SK-N-SH (cell line): ENCODE measurements at regions not wholly inside any gene's neighbourhood (a gene's known extent, or its start where the extent isn't known, plus 50 kb on each side); places are given as distances from the start of the nearest gene placed in this dataset.

Source experiments
- CTCF ChIA-PET: fragments of 300-600, 350-600 bp; formaldehyde crosslinking; extraction: SDS; loops from one replicate; lab custom pipeline; 2021; lab: Yijun Ruan, JAX
- POLR2A ChIA-PET: fragments of 350-600 bp; sonication (Branson Sonifier 250); formaldehyde crosslinking; extraction: SDS; loops from one replicate; lab custom pipeline; 2020; ENCODE audit warnings: antibody characterized with exemption, inconsistent platforms; lab: Yijun Ruan, JAX
- DNase-seq: peaks from one replicate; pipeline ENCODE4 v3.0.0; 2012
- H2AFZ ChIP-seq: fragments of 200-600 bp; sonication (generic); 2 replicates; pipeline ENCODE4 v1.8.1; 2016; ENCODE audit warnings: antibody characterized with exemption, mild to moderate bottlenecking, low read depth
- H3F3A ChIP-seq: fragments of 200-600 bp; sonication (generic); replicated peaks from 2 replicates; pipeline ENCODE3; 2016; ENCODE audit warnings: antibody characterized with exemption, mild to moderate bottlenecking; ENCODE audit not compliant: insufficient read depth
- H3K27ac ChIP-seq, 2 experiments: fragments of 200-500 bp in 1 of 2; fragments of 200-600 bp in 1 of 2; sonication (Bioruptor generic) in 1 of 2; sonication (generic), shearing (Covaris generic) in 1 of 2; 2 replicates each; pipeline versions ENCODE4 v1.5.1 to v1.6.1; 2014 to 2016; ENCODE audit warnings: low read depth in 2 of 2, inconsistent platforms in 1 of 2, low read length in 1 of 2, mild to moderate bottlenecking in 1 of 2, mixed read lengths in 1 of 2
- H3K27me3 ChIP-seq: fragments of 200-600 bp; sonication (generic), shearing (Covaris generic); 2 replicates; pipeline ENCODE4 v1.6.1; 2016; ENCODE audit warnings: mixed run types; ENCODE audit not compliant: insufficient read depth
- H3K36me3 ChIP-seq, 2 experiments: fragments of 200-500 bp in 1 of 2; fragments of 200-600 bp in 1 of 2; sonication (Bioruptor generic) in 1 of 2; sonication (generic) in 1 of 2; replicated peaks in 1 of 2; 2 replicates each; pipeline versions ENCODE3 to v1.5.1; 2014 to 2016; ENCODE audit warnings: low read length in 1 of 2, mild to moderate bottlenecking in 1 of 2; ENCODE audit not compliant: insufficient read depth in 2 of 2, control insufficient read depth in 1 of 2
- H3K4me1 ChIP-seq, 2 experiments: fragments of 200-500 bp in 1 of 2; fragments of 200-600 bp in 1 of 2; sonication (Bioruptor generic) in 1 of 2; sonication (generic), shearing (Covaris generic) in 1 of 2; 2 replicates each; pipeline versions ENCODE4 v1.5.1 to v1.6.1; 2014 to 2016; ENCODE audit warnings: low read depth in 1 of 2, low read length in 1 of 2, mixed run types in 1 of 2; ENCODE audit not compliant: insufficient read depth in 2 of 2, control insufficient read depth in 1 of 2
- H3K4me2 ChIP-seq: fragments of 200-600 bp; sonication (generic), shearing (Covaris generic); 2 replicates; pipeline ENCODE4 v1.6.1; 2017; ENCODE audit warnings: mixed run types
- H3K4me3 ChIP-seq, 2 experiments: fragments of 200-500 bp in 1 of 2; fragments of 200-600 bp in 1 of 2; sonication (Bioruptor generic) in 1 of 2; sonication (generic), shearing (Covaris generic) in 1 of 2; 2 replicates each; pipeline versions ENCODE4 v1.5.1 to v1.8.1; 2014 to 2016; ENCODE audit warnings: low read depth in 2 of 2, inconsistent platforms in 1 of 2, low read length in 1 of 2, mild to moderate bottlenecking in 1 of 2, mixed read lengths in 1 of 2, moderate library complexity in 1 of 2
- H3K79me2 ChIP-seq: fragments of 200-600 bp; sonication (generic); 2 replicates; pipeline ENCODE4 v1.8.1; 2017; ENCODE audit warnings: mild to moderate bottlenecking; ENCODE audit not compliant: insufficient read depth
- H3K9ac ChIP-seq: fragments of 200-600 bp; sonication (generic); 2 replicates; pipeline ENCODE4 v1.6.1; 2017; ENCODE audit warnings: mixed run types
- H3K9me2 ChIP-seq: fragments of 200-600 bp; sonication (generic); 2 replicates; pipeline ENCODE4 v1.6.1; 2017; ENCODE audit warnings: mixed run types
- H3K9me3 ChIP-seq: fragments of 200-600 bp; sonication (generic); 2 replicates; pipeline ENCODE4 v1.6.1; 2017; ENCODE audit warnings: mixed run types, mild to moderate bottlenecking, moderate library complexity
- H4K20me1 ChIP-seq: fragments of 200-600 bp; sonication (generic); 2 replicates; pipeline ENCODE4 v1.6.1; 2017; ENCODE audit warnings: mild to moderate bottlenecking, mixed run types; ENCODE audit not compliant: insufficient read depth
- CHD2 ChIP-seq: fragments of 150-350 bp; IDR thresholded peaks from 2 replicates; pipeline ENCODE4 v1.6.1; 2018; ENCODE audit warnings: low read length; ENCODE audit not compliant: partially characterized antibody
- ELF1 ChIP-seq: IDR thresholded peaks from 2 replicates; pipeline ENCODE4 v1.4.0; 2012
- EZH2phosphoT487 ChIP-seq: fragments of 200-600 bp; sonication (generic); IDR thresholded peaks from 2 replicates; pipeline ENCODE4 v1.6.1; 2017; ENCODE audit warnings: low read depth, mixed run types, mild to moderate bottlenecking, antibody characterized with exemption, moderate library complexity, borderline replicate concordance
- GABPA ChIP-seq: IDR thresholded peaks from 2 replicates; pipeline ENCODE4 v1.4.0; 2012; ENCODE audit warnings: low read depth, mild to moderate bottlenecking
- GATA2 ChIP-seq: sonication (generic); formaldehyde crosslinking; IDR thresholded peaks from 2 replicates; pipeline ENCODE4 v1.5.0; 2020; ENCODE audit warnings: mild to moderate bottlenecking, missing genetic modification reagents
- IRF3 ChIP-seq: fragments of 150-350 bp; IDR thresholded peaks from 2 replicates; pipeline ENCODE4 v1.6.1; 2016; ENCODE audit warnings: mild to moderate bottlenecking, low read depth, low read length
- JUND ChIP-seq: IDR thresholded peaks from 2 replicates; pipeline ENCODE4 v1.4.0; 2012
- MEF2A ChIP-seq: IDR thresholded peaks from 2 replicates; pipeline ENCODE4 v1.4.0; 2012; ENCODE audit warnings: low read depth, borderline replicate concordance
- MXI1 ChIP-seq: IDR thresholded peaks from 2 replicates; pipeline ENCODE4 v1.6.1; 2012; ENCODE audit warnings: mild to moderate bottlenecking, low read depth, low read length, improper control_type of control experiment
- NFIC ChIP-seq: IDR thresholded peaks from 2 replicates; pipeline ENCODE4 v1.4.0; 2012; ENCODE audit warnings: borderline replicate concordance
- POLR2AphosphoS5 ChIP-seq: IDR thresholded peaks from 2 replicates; pipeline ENCODE4 v1.6.1; 2012; ENCODE audit warnings: low read depth, low read length
- RAD21 ChIP-seq: IDR thresholded peaks from 2 replicates; pipeline ENCODE4 v1.6.1; 2012; ENCODE audit warnings: mild to moderate bottlenecking, low read length
- RCOR1 ChIP-seq: fragments of 150-350 bp; IDR thresholded peaks from 2 replicates; pipeline ENCODE4 v1.6.1; 2017; ENCODE audit warnings: antibody characterized with exemption, low read length
- REST ChIP-seq: IDR thresholded peaks from 2 replicates; pipeline ENCODE4 v1.6.1; 2012; ENCODE audit warnings: mild to moderate bottlenecking, low read depth, low read length, moderate library complexity
- RFX5 ChIP-seq: IDR thresholded peaks from 2 replicates; pipeline ENCODE4 v1.6.1; 2012; ENCODE audit warnings: mild to moderate bottlenecking, improper control_type of control experiment, low read length
- SIN3A ChIP-seq: IDR thresholded peaks from 2 replicates; pipeline ENCODE4 v1.6.1; 2012; ENCODE audit warnings: low read depth, mild to moderate bottlenecking, low read length, moderate library complexity, borderline replicate concordance
- SMC3 ChIP-seq: IDR thresholded peaks from 2 replicates; pipeline ENCODE4 v1.6.1; 2012; ENCODE audit warnings: low read depth, low read length, improper control_type of control experiment
- TAF1 ChIP-seq: IDR thresholded peaks from 2 replicates; pipeline ENCODE4 v1.6.1; 2012; ENCODE audit warnings: low read depth, mild to moderate bottlenecking, low read length, moderate library complexity, borderline replicate concordance
- TCF12 ChIP-seq: IDR thresholded peaks from 2 replicates; pipeline ENCODE4 v1.4.0; 2012
- TEAD4 ChIP-seq: IDR thresholded peaks from 2 replicates; pipeline ENCODE4 v1.4.0; 2012; ENCODE audit warnings: mild to moderate bottlenecking, borderline replicate concordance; ENCODE audit not compliant: insufficient read depth
- YY1 ChIP-seq: IDR thresholded peaks from 2 replicates; pipeline ENCODE4 v1.4.0; 2012; ENCODE audit warnings: low read depth, mild to moderate bottlenecking
- ZBTB33 ChIP-seq: IDR thresholded peaks from 2 replicates; pipeline ENCODE4 v1.4.0; 2012; ENCODE audit warnings: low read depth, borderline replicate concordance
- WGBS: methylation state at CpG from one replicate; pipeline ENCODE4 v1.1.6; 2017; ENCODE audit warnings: low lambda C conversion rate; 5-methylcytosine and 5-hydroxymethylcytosine counted together
- TF ChIP-seq, protein P1 (sequence below): fragments of 200-600 bp; sonication (generic); IDR thresholded peaks from 2 replicates; pipeline ENCODE4 v1.6.1; 2017; ENCODE audit warnings: antibody characterized with exemption, mild to moderate bottlenecking, moderate library complexity

- ChIA-PET CTCF (interaction anchor here (1.2 to 2.6 kb wide), 2 partner anchors 10 to 55 kb away, joined by 3 to 7 read pairs; no protein-coding TSS in a partner anchor), POLR2A (no interaction called here)
- Histone ChIP-seq H3F3A (no peaks in the 10 kb centered on the region), H3K9ac (no peak overlapping the region), H3K9me3 (no peaks in the 10 kb centered on the region), H2AFZ (no peak overlapping the region), H3K27ac (no peak overlapping the region), H3K9me2 (no peaks in the 10 kb centered on the region), H3K4me3 (no peak overlapping the region), H3K4me1 (no peaks in the 10 kb centered on the region; a peak in 1 of 4 replicates), H3K36me3 (no peaks in the 10 kb centered on the region), H4K20me1 (no peaks in the 10 kb centered on the region), H3K4me2 (no peak overlapping the region), H3K27me3 (peaks cover 4% of the 10 kb centered on the region), H3K79me2 (no peaks in the 10 kb centered on the region)
- no peak for DNase-seq
- TF ChIP-seq IRF3 (no peak), GATA2 (CRISPR knock-in tag) (no peak), TAF1 (no peak), RAD21 (no peak), MEF2A (no peak), POLR2AphosphoS5 (no peak), NFIC (no peak), SMC3 (no peak), RCOR1 (no peak), SIN3A (no peak), MXI1 (no peak), TEAD4 (no peak), RFX5 (no peak), EZH2phosphoT487 (no peak), TCF12 (no peak), JUND (no peak), CHD2 (no peak)
- TF ChIP-seq, protein P1, sequence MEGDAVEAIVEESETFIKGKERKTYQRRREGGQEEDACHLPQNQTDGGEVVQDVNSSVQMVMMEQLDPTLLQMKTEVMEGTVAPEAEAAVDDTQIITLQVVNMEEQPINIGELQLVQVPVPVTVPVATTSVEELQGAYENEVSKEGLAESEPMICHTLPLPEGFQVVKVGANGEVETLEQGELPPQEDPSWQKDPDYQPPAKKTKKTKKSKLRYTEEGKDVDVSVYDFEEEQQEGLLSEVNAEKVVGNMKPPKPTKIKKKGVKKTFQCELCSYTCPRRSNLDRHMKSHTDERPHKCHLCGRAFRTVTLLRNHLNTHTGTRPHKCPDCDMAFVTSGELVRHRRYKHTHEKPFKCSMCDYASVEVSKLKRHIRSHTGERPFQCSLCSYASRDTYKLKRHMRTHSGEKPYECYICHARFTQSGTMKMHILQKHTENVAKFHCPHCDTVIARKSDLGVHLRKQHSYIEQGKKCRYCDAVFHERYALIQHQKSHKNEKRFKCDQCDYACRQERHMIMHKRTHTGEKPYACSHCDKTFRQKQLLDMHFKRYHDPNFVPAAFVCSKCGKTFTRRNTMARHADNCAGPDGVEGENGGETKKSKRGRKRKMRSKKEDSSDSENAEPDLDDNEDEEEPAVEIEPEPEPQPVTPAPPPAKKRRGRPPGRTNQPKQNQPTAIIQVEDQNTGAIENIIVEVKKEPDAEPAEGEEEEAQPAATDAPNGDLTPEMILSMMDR: no peak
- 57% methylated on average over 9 of the region's 16 CpGs for WGBS
Observed at GRCh38 chr20:62561948-62562347, 80.4 kb upstream of the SLCO4A1 start.

DNA sequence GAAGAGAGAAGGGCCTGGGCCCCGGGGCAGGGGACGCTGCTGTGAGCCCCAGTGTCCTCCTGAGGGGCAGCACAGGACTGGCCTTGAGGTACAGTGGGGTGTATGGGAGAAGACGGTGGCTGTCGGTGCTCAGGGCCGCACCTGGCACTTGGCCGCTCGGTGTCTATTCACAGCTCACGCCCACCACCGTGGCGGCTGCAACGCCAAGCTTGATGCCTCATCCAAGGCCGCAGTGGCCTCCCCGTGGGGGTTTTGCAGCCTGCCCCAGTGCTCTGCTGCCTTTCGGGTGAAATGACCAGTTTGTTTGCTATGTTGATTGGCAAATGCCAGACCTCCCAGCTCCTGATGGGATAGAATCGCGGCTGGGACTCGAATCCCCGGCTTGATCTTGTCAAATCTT, 79.5 kb upstream of the SLCO4A1 start:
- WGBS: 69% methylated on average over 11 of the region's 18 CpGs
- no peak overlapping the region for H2AFZ ChIP-seq
- CTCF ChIA-PET: interaction anchor here (0.6 to 2.6 kb wide), 3 partner anchors 11 to 54 kb away, joined by 3 to 7 read pairs (median 3); no protein-coding TSS in a partner anchor
- H3K9ac ChIP-seq: no peak overlapping the region
- H3K27me3 ChIP-seq: peaks cover 4% of the 10 kb centered on the region
- POLR2A ChIA-PET: no interaction called here
- H3K9me2 ChIP-seq: no peaks in the 10 kb centered on the region
- H4K20me1 ChIP-seq: no peaks in the 10 kb centered on the region
- H3K4me2 ChIP-seq: no peak overlapping the region
- H3K9me3 ChIP-seq: no peaks in the 10 kb centered on the region
- no peak overlapping the region for H3K4me3 ChIP-seq
- no peaks in the 10 kb centered on the region for H3K36me3 ChIP-seq
- DNase-seq: no peak
- no peaks in the 10 kb centered on the region; a peak in 1 of 4 replicates for H3K4me1 ChIP-seq
- H3K27ac ChIP-seq: no peak overlapping the region
- H3K79me2 ChIP-seq: no peaks in the 10 kb centered on the region
- H3F3A ChIP-seq: no peaks in the 10 kb centered on the region
- TF ChIP-seq YY1 (no peak), GABPA (no peak), MXI1 (no peak), ZBTB33 (no peak), SIN3A (no peak), REST (no peak), ELF1 (no peak)
